HEK293 (cell line): ENCODE measurements at regions not wholly inside any gene's neighbourhood (a gene's known extent, or its start where the extent isn't known, plus 50 kb on each side); places are given as distances from the start of the nearest gene placed in this dataset.

Experiments
- CTCF ChIA-PET: fragments of 350-600 bp; formaldehyde crosslinking; extraction: SDS; loops from one replicate; lab custom pipeline; 2021; ENCODE audit warnings: antibody characterized with exemption; lab: Yijun Ruan, JAX
- POLR2A ChIA-PET: fragments of 300-600 bp; formaldehyde crosslinking; extraction: SDS; loops from one replicate; lab custom pipeline; 2020; ENCODE audit warnings: antibody characterized with exemption, inconsistent platforms; lab: Yijun Ruan, JAX
- H3K27ac ChIP-seq: fragments of 200-500 bp; sonication (Bioruptor generic); 2 replicates; pipeline ENCODE4 v1.5.1; 2014; ENCODE audit warnings: low read depth, low read length, control low read depth, inconsistent platforms; ENCODE audit errors: extremely low read depth
- H3K36me3 ChIP-seq, 2 experiments: fragments of 200-500 bp in 1 of 2; sonication (Bioruptor generic) in 1 of 2; 1 replicate in 1 of 2; 2 replicates in 1 of 2; pipeline ENCODE4 v1.5.1; 2014 to 2017; ENCODE audit warnings: inconsistent platforms in 2 of 2, low read length in 2 of 2; ENCODE audit not compliant: control insufficient read depth in 2 of 2, insufficient read depth in 1 of 2
- H3K4me1 ChIP-seq: fragments of 200-500 bp; sonication (Bioruptor generic); 2 replicates; pipeline ENCODE4 v1.5.1; 2014; ENCODE audit warnings: mild to moderate bottlenecking, low read length, inconsistent platforms; ENCODE audit not compliant: control insufficient read depth, insufficient read depth
- H3K4me3 ChIP-seq: 2 replicates; pipeline ENCODE4 v1.5.1; 2011; ENCODE audit warnings: low read depth, mild to moderate bottlenecking, control low read depth, low read length, moderate library complexity
- H3K9me3 ChIP-seq: fragments of 200-500 bp; sonication (Bioruptor generic); 2 replicates; pipeline ENCODE4 v1.5.1; 2014; ENCODE audit warnings: low read depth, low read length, inconsistent platforms; ENCODE audit not compliant: control insufficient read depth, insufficient read depth
- BCL11B ChIP-seq: fragments of 450-650 bp; formaldehyde crosslinking; IDR thresholded peaks from 2 replicates; pipeline ENCODE4 v1.5.1; 2016; ENCODE audit warnings: low read depth, missing biosample characterization, missing genetic modification characterization
- ELK4 ChIP-seq: IDR thresholded peaks from 2 replicates; pipeline ENCODE4 v1.6.1; 2011; ENCODE audit warnings: mild to moderate bottlenecking, low read depth, low read length, borderline replicate concordance
- PATZ1 ChIP-seq: fragments of 450-650 bp; formaldehyde crosslinking; IDR thresholded peaks from 2 replicates; pipeline ENCODE4 v1.5.1; 2016; ENCODE audit warnings: missing biosample characterization, missing genetic modification characterization
- TCF7L2 ChIP-seq: IDR thresholded peaks from 2 replicates; pipeline ENCODE4 v1.6.1; 2011; ENCODE audit warnings: low read depth, mild to moderate bottlenecking, inconsistent platforms, low read length, moderate library complexity, borderline replicate concordance
- YY1 ChIP-seq: fragments of 450-650 bp; formaldehyde crosslinking; IDR thresholded peaks from 2 replicates; pipeline ENCODE4 v1.5.1; 2018; ENCODE audit warnings: missing biosample characterization, missing genetic modification characterization
- ZBTB20 ChIP-seq: fragments of 450-650 bp; formaldehyde crosslinking; IDR thresholded peaks from 2 replicates; pipeline ENCODE4 v1.5.1; 2016; ENCODE audit warnings: missing biosample characterization, missing genetic modification characterization
- ZEB2 ChIP-seq: fragments of 450-650 bp; formaldehyde crosslinking; IDR thresholded peaks from 2 replicates; pipeline ENCODE4 v1.5.1; 2016; ENCODE audit warnings: missing biosample characterization, missing genetic modification characterization
- ZNF112 ChIP-seq: fragments of 450-650 bp; formaldehyde crosslinking; IDR thresholded peaks from 2 replicates; pipeline ENCODE4 v1.5.0; 2017; ENCODE audit warnings: missing biosample characterization, missing genetic modification characterization
- ZNF155 ChIP-seq: fragments of 450-650 bp; formaldehyde crosslinking; IDR thresholded peaks from 2 replicates; pipeline ENCODE4 v1.5.1; 2016; ENCODE audit warnings: missing biosample characterization, missing genetic modification characterization
- ZNF239 ChIP-seq: fragments of 450-650 bp; formaldehyde crosslinking; IDR thresholded peaks from 2 replicates; pipeline ENCODE4 v1.5.1; 2016; ENCODE audit warnings: missing biosample characterization, missing genetic modification characterization
- ZNF335 ChIP-seq: fragments of 450-650 bp; formaldehyde crosslinking; conservative IDR thresholded peaks from 2 replicates; pipeline ENCODE4 v1.5.1; 2016; ENCODE audit warnings: missing biosample characterization, missing genetic modification characterization
- ZNF394 ChIP-seq: fragments of 450-650 bp; formaldehyde crosslinking; IDR thresholded peaks from 2 replicates; pipeline ENCODE4 v1.5.1; 2016; ENCODE audit warnings: missing biosample characterization, missing genetic modification characterization, mild to moderate bottlenecking, moderate library complexity, borderline replicate concordance
- ZNF433 ChIP-seq: fragments of 450-650 bp; formaldehyde crosslinking; IDR thresholded peaks from 2 replicates; pipeline ENCODE4 v1.5.1; 2016; ENCODE audit warnings: missing biosample characterization, missing genetic modification characterization, low read depth
- ZNF549 ChIP-seq: fragments of 450-650 bp; IDR thresholded peaks from 2 replicates; pipeline ENCODE4 v1.5.1; 2018; ENCODE audit warnings: missing biosample characterization, missing genetic modification characterization, mild to moderate bottlenecking, inconsistent platforms, moderate library complexity
- ZNF558 ChIP-seq: fragments of 450-650 bp; formaldehyde crosslinking; IDR thresholded peaks from 2 replicates; pipeline ENCODE4 v1.5.1; 2016; ENCODE audit warnings: missing biosample characterization, missing genetic modification characterization
- ZNF692 ChIP-seq: fragments of 450-650 bp; formaldehyde crosslinking; IDR thresholded peaks from 2 replicates; pipeline ENCODE4 v1.5.1; 2016; ENCODE audit warnings: missing biosample characterization, missing genetic modification characterization
- ZNF76 ChIP-seq: fragments of 450-650 bp; formaldehyde crosslinking; IDR thresholded peaks from 2 replicates; pipeline ENCODE4; 2016; ENCODE audit warnings: low read depth, missing biosample characterization, missing genetic modification characterization, borderline replicate concordance
- ZSCAN18 ChIP-seq: fragments of 450-650 bp; formaldehyde crosslinking; IDR thresholded peaks from 2 replicates; pipeline ENCODE4 v1.5.1; 2016; ENCODE audit warnings: missing biosample characterization, missing genetic modification characterization
- TF ChIP-seq, protein P1 (sequence below): fragments of 450-650 bp; formaldehyde crosslinking; IDR thresholded peaks from 2 replicates; pipeline ENCODE4 v1.5.1; 2017; ENCODE audit warnings: missing biosample characterization, mild to moderate bottlenecking, missing genetic modification characterization, moderate library complexity
- TF ChIP-seq, protein P2 (sequence below): fragments of 450-650 bp; formaldehyde crosslinking; IDR thresholded peaks from 2 replicates; pipeline ENCODE4 v1.5.1; 2016; ENCODE audit warnings: missing biosample characterization, missing genetic modification characterization

DNA sequence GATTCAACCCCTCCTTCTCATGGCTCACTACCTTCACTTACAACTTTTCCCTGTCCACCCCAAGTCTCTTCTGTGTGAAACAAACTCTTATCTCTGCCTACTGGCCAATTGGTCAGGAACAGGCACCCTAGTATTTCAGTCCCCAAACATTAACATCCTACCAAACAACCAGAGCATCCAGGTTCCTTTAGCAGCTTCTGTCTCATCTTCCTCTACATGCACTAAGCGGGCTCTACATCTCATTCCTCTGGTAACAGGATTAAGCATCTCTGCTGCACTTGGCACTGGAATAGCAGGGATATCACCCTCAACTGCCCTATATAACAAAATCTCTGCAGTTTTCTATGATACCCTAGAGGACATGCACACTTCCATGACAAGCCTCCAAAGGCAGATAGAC, 116.2 kb downstream of the JRKL start (continued):
- TF ChIP-seq ELK4 = no peak
- TF ChIP-seq, protein P1, sequence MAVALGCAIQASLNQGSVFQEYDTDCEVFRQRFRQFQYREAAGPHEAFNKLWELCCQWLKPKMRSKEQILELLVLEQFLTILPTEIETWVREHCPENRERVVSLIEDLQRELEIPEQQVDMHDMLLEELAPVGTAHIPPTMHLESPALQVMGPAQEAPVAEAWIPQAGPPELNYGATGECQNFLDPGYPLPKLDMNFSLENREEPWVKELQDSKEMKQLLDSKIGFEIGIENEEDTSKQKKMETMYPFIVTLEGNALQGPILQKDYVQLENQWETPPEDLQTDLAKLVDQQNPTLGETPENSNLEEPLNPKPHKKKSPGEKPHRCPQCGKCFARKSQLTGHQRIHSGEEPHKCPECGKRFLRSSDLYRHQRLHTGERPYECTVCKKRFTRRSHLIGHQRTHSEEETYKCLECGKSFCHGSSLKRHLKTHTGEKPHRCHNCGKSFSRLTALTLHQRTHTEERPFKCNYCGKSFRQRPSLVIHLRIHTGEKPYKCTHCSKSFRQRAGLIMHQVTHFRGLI (tag by site-specific recombination) = no peak
- no peak for TF ChIP-seq BCL11B

GRCh38 chr11:96506953-96507354, 117.1 kb downstream of the JRKL start:
- TF ChIP-seq ZEB2 (tag by site-specific recombination) = no peak
- no peak for TF ChIP-seq ZBTB20 (tag by site-specific recombination)
- TF ChIP-seq YY1 (tag by site-specific recombination) = no peak
- TF ChIP-seq ZNF549 (tag by site-specific recombination) = no peak
- no peak for TF ChIP-seq ZSCAN18 (tag by site-specific recombination)
- no peak for TF ChIP-seq ZNF558 (tag by site-specific recombination)
- TF ChIP-seq ZNF394 (tag by site-specific recombination) = no peak
- TF ChIP-seq, protein P2, sequence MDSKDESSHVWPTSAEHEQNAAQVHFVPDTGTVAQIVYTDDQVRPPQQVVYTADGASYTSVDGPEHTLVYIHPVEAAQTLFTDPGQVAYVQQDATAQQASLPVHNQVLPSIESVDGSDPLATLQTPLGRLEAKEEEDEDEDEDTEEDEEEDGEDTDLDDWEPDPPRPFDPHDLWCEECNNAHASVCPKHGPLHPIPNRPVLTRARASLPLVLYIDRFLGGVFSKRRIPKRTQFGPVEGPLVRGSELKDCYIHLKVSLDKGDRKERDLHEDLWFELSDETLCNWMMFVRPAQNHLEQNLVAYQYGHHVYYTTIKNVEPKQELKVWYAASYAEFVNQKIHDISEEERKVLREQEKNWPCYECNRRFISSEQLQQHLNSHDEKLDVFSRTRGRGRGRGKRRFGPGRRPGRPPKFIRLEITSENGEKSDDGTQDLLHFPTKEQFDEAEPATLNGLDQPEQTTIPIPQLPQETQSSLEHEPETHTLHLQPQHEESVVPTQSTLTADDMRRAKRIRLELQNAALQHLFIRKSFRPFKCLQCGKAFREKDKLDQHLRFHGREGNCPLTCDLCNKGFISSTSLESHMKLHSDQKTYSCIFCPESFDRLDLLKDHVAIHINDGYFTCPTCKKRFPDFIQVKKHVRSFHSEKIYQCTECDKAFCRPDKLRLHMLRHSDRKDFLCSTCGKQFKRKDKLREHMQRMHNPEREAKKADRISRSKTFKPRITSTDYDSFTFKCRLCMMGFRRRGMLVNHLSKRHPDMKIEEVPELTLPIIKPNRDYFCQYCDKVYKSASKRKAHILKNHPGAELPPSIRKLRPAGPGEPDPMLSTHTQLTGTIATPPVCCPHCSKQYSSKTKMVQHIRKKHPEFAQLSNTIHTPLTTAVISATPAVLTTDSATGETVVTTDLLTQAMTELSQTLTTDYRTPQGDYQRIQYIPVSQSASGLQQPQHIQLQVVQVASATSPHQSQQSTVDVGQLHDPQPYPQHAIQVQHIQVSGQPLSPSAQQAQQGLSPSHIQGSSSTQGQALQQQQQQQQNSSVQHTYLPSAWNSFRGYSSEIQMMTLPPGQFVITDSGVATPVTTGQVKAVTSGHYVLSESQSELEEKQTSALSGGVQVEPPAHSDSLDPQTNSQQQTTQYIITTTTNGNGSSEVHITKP = no peak
- TF ChIP-seq ZNF76 (tag by site-specific recombination) = no peak
- no peak for TF ChIP-seq ZNF155 (tag by site-specific recombination)
- TF ChIP-seq ZNF335 = no peak
- no peak for TF ChIP-seq ZNF692
- no peak for TF ChIP-seq ZNF112
- TF ChIP-seq ZNF239 = no peak
- TF ChIP-seq PATZ1 (tag by site-specific recombination) = no peak
- TF ChIP-seq ZNF433 (tag by site-specific recombination) = no peak
- no peak for TF ChIP-seq TCF7L2
- H3K9me3 ChIP-seq = no peaks in the 10 kb centered on the region
- H3K4me3 ChIP-seq = no peak overlapping the region
- POLR2A ChIA-PET = no interaction called here
- H3K4me1 ChIP-seq = no peaks in the 10 kb centered on the region
- CTCF ChIA-PET = no interaction called here
- H3K27ac ChIP-seq = no peak overlapping the region
- no peaks in the 10 kb centered on the region for H3K36me3 ChIP-seq
